ENCODE measurements at regions not wholly inside any gene's neighbourhood (a gene's known extent, or its start where the extent isn't known, plus 50 kb on each side); places are given as distances from the start of the nearest gene placed in this dataset.

DNA sequence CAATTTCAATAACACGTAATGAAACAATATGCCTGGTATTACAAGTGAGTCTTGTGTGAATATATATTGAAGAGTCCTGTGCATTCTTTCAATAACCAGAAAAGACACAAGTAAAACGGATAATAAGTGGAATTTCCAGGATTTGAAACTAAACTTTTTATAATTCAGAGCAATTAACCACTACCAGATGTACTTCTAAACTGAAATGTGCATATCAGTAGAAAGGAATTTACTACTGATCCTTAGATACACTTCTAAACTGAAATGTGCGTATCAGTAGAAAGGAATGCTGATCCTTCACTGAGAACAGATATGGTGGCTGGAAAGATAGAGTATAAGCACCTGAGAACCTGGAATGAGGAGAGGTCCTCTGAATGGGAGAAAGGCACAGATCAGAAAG is 470.9 kb upstream of the SPHKAP start:
- TF ChIP-seq, protein P1, sequence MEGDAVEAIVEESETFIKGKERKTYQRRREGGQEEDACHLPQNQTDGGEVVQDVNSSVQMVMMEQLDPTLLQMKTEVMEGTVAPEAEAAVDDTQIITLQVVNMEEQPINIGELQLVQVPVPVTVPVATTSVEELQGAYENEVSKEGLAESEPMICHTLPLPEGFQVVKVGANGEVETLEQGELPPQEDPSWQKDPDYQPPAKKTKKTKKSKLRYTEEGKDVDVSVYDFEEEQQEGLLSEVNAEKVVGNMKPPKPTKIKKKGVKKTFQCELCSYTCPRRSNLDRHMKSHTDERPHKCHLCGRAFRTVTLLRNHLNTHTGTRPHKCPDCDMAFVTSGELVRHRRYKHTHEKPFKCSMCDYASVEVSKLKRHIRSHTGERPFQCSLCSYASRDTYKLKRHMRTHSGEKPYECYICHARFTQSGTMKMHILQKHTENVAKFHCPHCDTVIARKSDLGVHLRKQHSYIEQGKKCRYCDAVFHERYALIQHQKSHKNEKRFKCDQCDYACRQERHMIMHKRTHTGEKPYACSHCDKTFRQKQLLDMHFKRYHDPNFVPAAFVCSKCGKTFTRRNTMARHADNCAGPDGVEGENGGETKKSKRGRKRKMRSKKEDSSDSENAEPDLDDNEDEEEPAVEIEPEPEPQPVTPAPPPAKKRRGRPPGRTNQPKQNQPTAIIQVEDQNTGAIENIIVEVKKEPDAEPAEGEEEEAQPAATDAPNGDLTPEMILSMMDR (IDR thresholded peaks at IDR 0.05; ENCODE audit: borderline replicate concordance, insufficient read depth, low read depth, low read length): no peak

DNA sequence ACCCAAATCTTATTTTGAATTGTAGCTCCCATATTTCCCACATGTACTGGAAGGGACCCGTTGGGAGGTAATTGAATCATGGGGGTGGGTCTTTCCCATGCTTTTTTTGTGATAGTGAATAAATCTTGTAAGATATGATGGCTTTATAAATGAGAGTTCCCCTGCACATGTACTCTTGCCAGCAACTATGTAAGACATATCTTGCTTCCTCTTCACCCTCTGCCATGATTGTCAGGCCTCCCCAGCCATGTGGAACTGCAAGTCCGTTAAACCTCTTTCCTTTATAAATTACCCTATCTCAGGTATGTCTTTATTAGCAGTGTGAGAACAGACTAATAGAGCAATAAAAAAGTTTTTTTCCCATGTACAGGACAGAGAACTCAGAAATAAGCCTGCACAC is 468.4 kb upstream of the SPHKAP start:
- TF ChIP-seq, protein P1 (IDR thresholded peaks at IDR 0.05; ENCODE audit: borderline replicate concordance, insufficient read depth, low read depth, low read length): no peak
- H3K4me3 ChIP-seq (ENCODE audit: low read depth, low read length): no peak overlapping the region

More for the DNA sequence above, 470.9 kb upstream of the SPHKAP start:
- no peak overlapping the region for H3K4me3 ChIP-seq (ENCODE audit: low read depth, low read length)

- no peak overlapping the region for H3K4me3 ChIP-seq (ENCODE audit: low read depth, low read length)
- TF ChIP-seq, protein P1 (IDR thresholded peaks at IDR 0.05; ENCODE audit: borderline replicate concordance, insufficient read depth, low read depth, low read length): no peak
Measured at GRCh38 chr2:228649447-228649846, 468.0 kb upstream of the SPHKAP start.

- TF ChIP-seq, protein P1 (IDR thresholded peaks at IDR 0.05; ENCODE audit: borderline replicate concordance, insufficient read depth, low read depth, low read length): no peak
- no peak overlapping the region for H3K4me3 ChIP-seq (ENCODE audit: low read depth, low read length)
Measured at GRCh38 chr2:228648541-228648940, 467.1 kb upstream of the SPHKAP start.

- TF ChIP-seq, protein P1 (IDR thresholded peaks at IDR 0.05; ENCODE audit: borderline replicate concordance, insufficient read depth, low read depth, low read length): no peak
- H3K4me3 ChIP-seq (ENCODE audit: low read depth, low read length): no peak overlapping the region
Measured at GRCh38 chr2:228646061-228646460, 464.6 kb upstream of the SPHKAP start.

DNA sequence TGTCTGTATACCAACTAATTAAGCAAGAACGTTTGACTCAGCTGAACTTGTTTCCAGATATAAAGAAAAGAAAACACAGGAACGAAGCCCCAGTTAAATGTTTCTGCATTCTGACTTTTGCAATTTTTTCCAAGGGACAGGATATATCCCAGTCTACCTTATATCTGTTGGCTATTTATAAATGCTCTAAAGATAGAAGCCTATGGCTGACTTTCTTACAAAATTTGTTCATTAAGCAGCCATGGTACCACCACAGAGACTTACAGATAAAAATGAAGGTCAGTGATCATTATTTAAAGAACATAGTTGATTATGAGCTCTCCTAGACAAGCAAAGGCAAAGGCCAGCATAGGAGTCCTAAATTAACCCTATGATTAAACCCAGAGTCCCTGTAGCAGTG is 462.7 kb upstream of the SPHKAP start:
- TF ChIP-seq, protein P1 (IDR thresholded peaks at IDR 0.05; ENCODE audit: borderline replicate concordance, insufficient read depth, low read depth, low read length): no peak
- H3K4me3 ChIP-seq (ENCODE audit: low read depth, low read length): no peak overlapping the region

- TF ChIP-seq, protein P1 (IDR thresholded peaks at IDR 0.05; ENCODE audit: borderline replicate concordance, insufficient read depth, low read depth, low read length): no peak
- no peak overlapping the region for H3K4me3 ChIP-seq (ENCODE audit: low read depth, low read length)
Measured at GRCh38 chr2:228642861-228643260, 461.4 kb upstream of the SPHKAP start.

All from GM12875 (cell line).